ENCODE measurements at regions not wholly inside any gene's neighbourhood (a gene's known extent, or its start where the extent isn't known, plus 50 kb on each side); places are given as distances from the start of the nearest gene placed in this dataset.
"Not testable (repeated sequence)": the region's sequence is repeated elsewhere in the genome, so short reads cannot be mapped to it uniquely, and the experiment has no call there.

DNA sequence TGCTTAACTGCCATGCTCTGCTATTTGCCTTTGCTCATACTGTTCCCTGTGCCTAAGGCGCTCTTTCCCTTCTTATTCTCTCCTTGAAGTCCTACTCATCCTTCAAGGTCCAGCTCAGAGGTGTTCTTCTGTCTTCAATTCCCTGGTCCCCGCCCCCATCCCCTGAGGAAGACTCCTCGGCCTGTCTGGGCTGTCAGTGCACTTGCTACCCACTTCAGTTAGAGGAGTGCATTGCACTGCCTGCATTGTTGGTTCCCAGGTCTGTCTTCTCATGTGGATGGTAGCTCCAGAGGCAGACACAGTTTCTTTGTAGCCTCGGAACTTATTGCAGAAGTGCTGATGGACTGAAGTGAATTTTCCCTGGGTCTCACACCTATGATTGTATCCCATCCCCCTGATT is 194.0 kb downstream of the C1orf94 start:
- TF ChIP-seq, protein P1, sequence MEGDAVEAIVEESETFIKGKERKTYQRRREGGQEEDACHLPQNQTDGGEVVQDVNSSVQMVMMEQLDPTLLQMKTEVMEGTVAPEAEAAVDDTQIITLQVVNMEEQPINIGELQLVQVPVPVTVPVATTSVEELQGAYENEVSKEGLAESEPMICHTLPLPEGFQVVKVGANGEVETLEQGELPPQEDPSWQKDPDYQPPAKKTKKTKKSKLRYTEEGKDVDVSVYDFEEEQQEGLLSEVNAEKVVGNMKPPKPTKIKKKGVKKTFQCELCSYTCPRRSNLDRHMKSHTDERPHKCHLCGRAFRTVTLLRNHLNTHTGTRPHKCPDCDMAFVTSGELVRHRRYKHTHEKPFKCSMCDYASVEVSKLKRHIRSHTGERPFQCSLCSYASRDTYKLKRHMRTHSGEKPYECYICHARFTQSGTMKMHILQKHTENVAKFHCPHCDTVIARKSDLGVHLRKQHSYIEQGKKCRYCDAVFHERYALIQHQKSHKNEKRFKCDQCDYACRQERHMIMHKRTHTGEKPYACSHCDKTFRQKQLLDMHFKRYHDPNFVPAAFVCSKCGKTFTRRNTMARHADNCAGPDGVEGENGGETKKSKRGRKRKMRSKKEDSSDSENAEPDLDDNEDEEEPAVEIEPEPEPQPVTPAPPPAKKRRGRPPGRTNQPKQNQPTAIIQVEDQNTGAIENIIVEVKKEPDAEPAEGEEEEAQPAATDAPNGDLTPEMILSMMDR (IDR thresholded peaks at IDR 0.05; ENCODE audit: insufficient read depth, low read length): no peak
- H3K4me3 ChIP-seq (ENCODE audit: low read depth, low read length): no peak overlapping the region
- no peak for DNase-seq (ENCODE audit: low read depth)

DNA sequence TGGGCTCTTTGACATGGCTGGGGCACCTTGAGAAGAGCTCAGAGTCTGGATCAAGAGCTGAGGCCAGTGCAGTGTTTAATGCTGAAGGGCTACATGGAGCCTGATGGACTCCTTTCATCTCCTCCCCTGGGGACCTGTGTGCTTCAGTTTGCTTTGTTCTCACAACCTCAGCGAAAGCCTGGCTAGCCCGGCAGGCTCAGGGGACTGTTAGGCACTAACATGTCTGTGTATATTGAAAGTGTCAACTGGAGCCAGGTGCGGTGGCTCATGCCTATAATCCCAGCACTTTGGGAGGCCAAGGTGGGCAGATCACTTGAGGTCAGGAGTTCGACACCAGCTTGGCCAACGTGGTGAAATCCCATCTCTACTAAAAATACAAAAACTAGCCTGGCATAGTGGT is 194.5 kb downstream of the C1orf94 start:
- not testable (repeated sequence) for H3K4me3 ChIP-seq (ENCODE audit: low read depth, low read length)

DNA sequence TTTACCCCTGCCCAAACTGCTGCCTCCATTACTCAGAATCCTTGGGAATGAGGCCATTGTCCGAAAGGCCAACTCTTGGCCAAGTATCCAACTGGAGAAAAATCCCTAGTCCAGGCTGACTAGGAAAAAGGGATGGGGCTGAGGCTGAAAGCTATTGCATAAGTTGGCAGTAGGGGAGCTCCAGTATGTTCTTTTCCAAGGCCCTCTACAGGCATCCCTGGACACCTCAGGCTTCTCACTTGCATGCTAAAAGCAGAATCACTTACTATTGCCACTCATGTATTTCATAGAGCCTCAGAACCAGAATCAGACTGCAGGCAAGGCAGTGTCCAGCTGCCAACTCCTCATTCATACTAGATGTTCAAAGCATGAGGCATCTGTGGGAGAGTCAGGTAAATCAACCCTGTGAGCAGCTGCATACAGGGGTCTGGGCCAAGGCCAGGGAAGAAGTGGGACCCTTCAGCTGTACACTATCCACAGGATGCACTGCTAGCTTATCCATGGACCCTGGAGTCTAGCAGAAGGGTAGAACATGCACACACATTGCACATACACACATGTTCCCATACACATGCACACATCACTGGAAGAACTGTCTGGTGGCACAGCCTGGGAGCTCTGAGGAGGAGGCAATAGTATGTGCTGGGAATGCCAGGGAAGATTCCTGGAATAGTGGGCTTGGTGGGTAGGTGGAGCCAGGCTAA is 195.3 kb downstream of the C1orf94 start:
- TF ChIP-seq, protein P1 (IDR thresholded peaks at IDR 0.05; ENCODE audit: insufficient read depth, low read length): no peak
- no peak overlapping the region for H3K4me3 ChIP-seq (ENCODE audit: low read depth, low read length)
- no peak for DNase-seq (ENCODE audit: low read depth)

More for the DNA sequence above, 194.5 kb downstream of the C1orf94 start:
- not testable (repeated sequence) for DNase-seq (ENCODE audit: low read depth)

DNA sequence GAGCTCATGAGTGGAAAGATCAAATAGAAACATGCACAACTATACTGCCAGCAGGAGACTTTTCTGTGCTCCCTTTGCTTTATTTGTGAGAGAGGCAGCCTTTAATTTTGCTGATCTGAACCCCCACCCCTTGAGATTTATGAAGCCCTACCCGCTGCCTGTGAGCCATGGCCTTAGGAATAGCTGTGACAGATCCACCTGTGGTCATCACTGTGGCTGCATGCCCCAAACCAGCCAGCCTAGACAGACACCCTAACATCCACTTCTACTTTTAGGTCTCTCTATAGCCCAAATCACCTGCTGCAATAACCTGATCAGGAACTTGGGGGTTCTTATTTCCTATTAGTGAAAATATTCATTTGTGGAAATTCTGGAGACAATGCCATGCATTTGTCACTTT is 196.2 kb downstream of the C1orf94 start:
- TF ChIP-seq, protein P1 (IDR thresholded peaks at IDR 0.05; ENCODE audit: insufficient read depth, low read length): no peak
- DNase-seq (ENCODE audit: low read depth): no peak
- no peak overlapping the region for H3K4me3 ChIP-seq (ENCODE audit: low read depth, low read length)

DNA sequence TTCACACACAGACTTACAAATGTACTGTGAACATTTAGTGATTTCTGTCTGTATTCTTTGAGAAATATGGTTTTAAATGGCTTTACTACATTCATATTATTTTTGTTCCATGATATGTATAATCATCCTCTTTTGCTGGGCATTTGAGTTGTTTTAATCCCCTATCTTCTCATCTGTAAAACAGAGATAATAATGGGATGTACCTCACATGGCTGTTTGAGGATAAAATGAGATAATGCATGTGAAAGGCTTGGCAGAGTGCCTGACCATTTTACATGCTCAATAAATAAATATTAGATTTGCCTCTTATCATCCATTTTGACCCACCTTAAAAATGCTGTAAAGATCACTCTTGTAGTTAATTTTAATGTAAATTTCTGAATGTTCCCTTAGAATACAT is 197.2 kb downstream of the C1orf94 start:
- TF ChIP-seq, protein P1 (IDR thresholded peaks at IDR 0.05; ENCODE audit: insufficient read depth, low read length): no peak
- no peak overlapping the region for H3K4me3 ChIP-seq (ENCODE audit: low read depth, low read length)
- no peak for DNase-seq (ENCODE audit: low read depth)

DNA sequence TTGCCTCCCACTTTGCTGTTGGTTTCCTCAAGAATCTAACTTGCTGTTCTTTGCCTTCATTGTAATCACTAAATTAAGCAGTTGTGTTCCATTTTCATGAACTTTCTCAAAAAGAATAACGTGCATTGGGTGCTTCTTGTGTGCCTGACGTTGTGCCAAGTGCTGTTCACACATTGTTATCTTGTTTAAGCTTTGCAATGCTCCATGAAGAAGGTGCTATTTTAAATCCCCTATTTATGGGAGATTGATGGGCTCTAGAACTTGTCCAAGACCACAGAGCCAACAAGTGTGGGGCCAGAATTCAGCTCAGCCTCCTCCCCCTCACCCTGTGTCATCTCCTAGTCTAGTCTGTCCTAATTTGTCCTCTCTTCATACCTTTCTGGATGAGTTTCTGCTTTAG is 199.8 kb downstream of the C1orf94 start:
- no peak overlapping the region for H3K4me3 ChIP-seq (ENCODE audit: low read depth, low read length)
- TF ChIP-seq, protein P1 (IDR thresholded peaks at IDR 0.05; ENCODE audit: insufficient read depth, low read length): no peak
- DNase-seq (ENCODE audit: low read depth): no peak

DNA sequence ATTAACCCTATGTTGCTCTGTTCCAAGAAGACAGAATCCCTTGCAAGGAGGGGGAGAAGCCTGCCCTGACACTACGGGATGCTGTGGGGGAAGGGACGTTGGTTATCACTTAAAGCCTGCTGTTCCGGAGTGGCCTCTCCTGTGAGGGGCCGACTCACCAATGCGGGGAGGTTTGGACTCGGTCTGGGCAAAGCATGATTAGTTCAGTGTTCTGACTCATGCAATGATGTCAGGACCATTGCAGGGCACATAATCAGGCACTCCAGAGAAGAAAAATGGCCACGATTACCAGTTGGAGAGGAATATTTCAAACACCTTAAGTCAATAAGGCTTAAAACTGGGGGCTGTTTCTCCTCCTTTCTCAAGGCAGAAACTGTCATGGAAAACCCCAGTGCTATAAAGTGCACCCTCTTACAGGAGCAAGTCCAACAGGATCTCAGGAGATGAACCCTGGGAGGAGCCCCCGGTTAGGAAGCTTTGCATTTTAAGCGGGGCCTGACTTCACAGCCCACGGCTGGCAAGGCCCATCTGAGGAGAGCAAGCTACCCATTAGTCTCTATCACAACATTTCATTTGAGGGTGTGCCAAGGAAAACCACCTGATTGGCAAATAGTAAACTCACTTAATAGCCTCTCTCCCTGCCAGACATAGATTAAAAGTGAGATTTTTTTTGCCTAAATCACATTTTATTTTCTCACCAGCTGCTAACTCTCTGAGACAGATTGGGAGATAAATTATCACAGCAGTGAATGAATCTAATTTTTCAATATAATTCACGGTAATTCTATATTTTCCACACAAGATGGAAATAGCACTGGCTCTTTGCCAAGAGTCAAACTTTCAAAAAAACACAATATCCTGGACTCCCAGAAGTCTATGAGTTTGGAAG is 202.5 kb downstream of the C1orf94 start:
- peak; percentile 9 for DNase-seq (ENCODE audit: low read depth)
- no peak overlapping the region for H3K4me3 ChIP-seq (ENCODE audit: low read depth, low read length)
- TF ChIP-seq, protein P1 (IDR thresholded peaks at IDR 0.05; ENCODE audit: insufficient read depth, low read length): no peak
